BE2C (cell line): ENCODE measurements at regions not wholly inside any gene's neighbourhood (a gene's known extent, or its start where the extent isn't known, plus 50 kb on each side); places are given as distances from the start of the nearest gene placed in this dataset.

Experiments used
- DNase-seq: peaks from one replicate; pipeline ENCODE4 v3.0.0-alpha.2; 2020
- H3K27me3 ChIP-seq: fragments of 250-450 bp; sonication (Bioruptor Pico); 2 replicates; pipeline ENCODE4 v1.5.1; 2020; ENCODE audit warnings: mild to moderate bottlenecking
- H3K36me3 ChIP-seq: fragments of 250-450 bp; sonication (Bioruptor Pico); 2 replicates; pipeline ENCODE4 v1.5.1; 2020; ENCODE audit warnings: mild to moderate bottlenecking
- H3K4me1 ChIP-seq: fragments of 250-450 bp; sonication (Bioruptor Pico); 2 replicates; pipeline ENCODE4 v1.5.1; 2020
- H3K4me3 ChIP-seq: 2 replicates; pipeline ENCODE4 v1.5.1; 2011; ENCODE audit warnings: low read depth, low read length
- H3K9me3 ChIP-seq: fragments of 250-450 bp; sonication (Bioruptor Pico); 2 replicates; pipeline ENCODE4 v1.5.1; 2020
- TF ChIP-seq, protein P1 (sequence below): IDR thresholded peaks from 2 replicates; pipeline ENCODE4 v1.5.1; 2012; ENCODE audit warnings: mild to moderate bottlenecking, low read depth, low read length

DNA sequence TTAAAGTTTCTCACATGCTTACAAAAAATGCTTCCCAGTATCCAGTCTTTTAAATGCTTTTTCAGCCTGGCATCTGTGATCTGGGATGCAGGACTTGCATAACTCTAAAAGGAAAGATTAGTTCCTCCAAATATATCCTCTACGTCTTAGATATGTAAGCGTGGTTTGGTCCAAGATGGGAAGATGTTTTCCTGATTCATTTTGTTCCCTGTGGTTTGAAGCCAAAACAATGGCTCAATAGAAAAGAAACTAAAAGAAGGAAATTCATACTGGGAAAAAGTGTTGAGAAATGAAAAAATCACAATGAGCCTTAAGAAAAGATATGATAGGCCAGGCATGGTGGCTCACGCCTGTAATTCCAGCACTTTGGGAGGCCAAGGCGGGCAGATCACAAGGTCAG is 1002.8 kb downstream of the NAALADL2 start:
- Histone ChIP-seq H3K36me3 (no peaks in the 10 kb centered on the region), H3K9me3 (no peaks in the 10 kb centered on the region), H3K4me3 (no peak overlapping the region), H3K4me1 (peaks cover 11% of the 10 kb centered on the region), H3K27me3 (no peaks in the 10 kb centered on the region)
- TF ChIP-seq, protein P1, sequence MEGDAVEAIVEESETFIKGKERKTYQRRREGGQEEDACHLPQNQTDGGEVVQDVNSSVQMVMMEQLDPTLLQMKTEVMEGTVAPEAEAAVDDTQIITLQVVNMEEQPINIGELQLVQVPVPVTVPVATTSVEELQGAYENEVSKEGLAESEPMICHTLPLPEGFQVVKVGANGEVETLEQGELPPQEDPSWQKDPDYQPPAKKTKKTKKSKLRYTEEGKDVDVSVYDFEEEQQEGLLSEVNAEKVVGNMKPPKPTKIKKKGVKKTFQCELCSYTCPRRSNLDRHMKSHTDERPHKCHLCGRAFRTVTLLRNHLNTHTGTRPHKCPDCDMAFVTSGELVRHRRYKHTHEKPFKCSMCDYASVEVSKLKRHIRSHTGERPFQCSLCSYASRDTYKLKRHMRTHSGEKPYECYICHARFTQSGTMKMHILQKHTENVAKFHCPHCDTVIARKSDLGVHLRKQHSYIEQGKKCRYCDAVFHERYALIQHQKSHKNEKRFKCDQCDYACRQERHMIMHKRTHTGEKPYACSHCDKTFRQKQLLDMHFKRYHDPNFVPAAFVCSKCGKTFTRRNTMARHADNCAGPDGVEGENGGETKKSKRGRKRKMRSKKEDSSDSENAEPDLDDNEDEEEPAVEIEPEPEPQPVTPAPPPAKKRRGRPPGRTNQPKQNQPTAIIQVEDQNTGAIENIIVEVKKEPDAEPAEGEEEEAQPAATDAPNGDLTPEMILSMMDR = no peak
- DNase-seq = no peak
